Thyroid gland (tissue), 4 donors: ENCODE measurements at regions not wholly inside any gene's neighbourhood (a gene's known extent, or its start where the extent isn't known, plus 50 kb on each side); places are given as distances from the start of the nearest gene placed in this dataset.
"Not testable (repeated sequence)": the region's sequence is repeated elsewhere in the genome, so short reads cannot be mapped to it uniquely, and the experiment has no call there.

Source experiments
- DNase-seq, 2 donors: peaks; one replicate each; pipeline ENCODE4 v3.0.0-alpha.2; 2019
- H3K27ac ChIP-seq, 3 donors: fragments of 200-600 bp; sonication (generic); 1 replicate in 2 of 3; 2 replicates in 1 of 3; pipeline ENCODE4 v1.5.1; 2016 to 2019; ENCODE audit warnings: mild to moderate bottlenecking in 1 of 3, moderate library complexity in 1 of 3
- H3K27me3 ChIP-seq: fragments of 200-600 bp; sonication (generic); one replicate; pipeline ENCODE4 v1.5.1; 2019
- H3K36me3 ChIP-seq, 2 donors: fragments of 200-600 bp; sonication (generic); one replicate each; pipeline ENCODE4 v1.5.1; 2016 to 2019
- H3K4me1 ChIP-seq, 2 donors: fragments of 200-600 bp; sonication (generic); one replicate each; pipeline ENCODE4 v1.5.1; 2017 to 2019
- H3K4me3 ChIP-seq, 3 donors: fragments of 200-600 bp; sonication (generic); replicated peaks in 1 of 3; 1 replicate in 2 of 3; 2 replicates in 1 of 3; pipeline ENCODE4 v1.5.1; 2016; ENCODE audit warnings: mild to moderate bottlenecking in 1 of 3
- H3K9me3 ChIP-seq: fragments of 200-600 bp; sonication (generic); one replicate; pipeline ENCODE4 v1.5.1; 2017
- CTCF ChIP-seq, 6 experiments: fragments of 200-600 bp in 3 of 6; fragments of 450-650 bp in 3 of 6; sonication (generic) in 3 of 6; IDR thresholded peaks; one replicate each; pipeline ENCODE4 v1.5.1; 2016 to 2019; ENCODE audit warnings: antibody characterized with exemption in 6 of 6, mild to moderate bottlenecking in 2 of 6, inconsistent platforms in 1 of 6, moderate library complexity in 1 of 6
- POLR2A ChIP-seq, 2 donors: fragments of 450-650 bp; IDR thresholded peaks; one replicate each; pipeline ENCODE4 v1.6.1; 2017; ENCODE audit warnings: antibody characterized with exemption in 2 of 2, mild to moderate bottlenecking in 2 of 2, moderate library complexity in 1 of 2
- WGBS, 2 donors: methylation state at CpG; one replicate each; pipeline ENCODE4 v1.1.5; 2017; 5-methylcytosine and 5-hydroxymethylcytosine counted together
- intact Hi-C: fragments of 100-400 bp; cut with DNase I; formaldehyde crosslinking; loops from one replicate; pipeline ENCODE4 v1.15.1; 2023

- Histone ChIP-seq H3K27me3 (no peaks in the 10 kb centered on the region), H3K4me3 (no peak overlapping the region), H3K27ac (no peak overlapping the region), H3K9me3 (no peaks in the 10 kb centered on the region), H3K36me3 (no peaks in the 10 kb centered on the region), H3K4me1 (peaks cover 8 to 17% of the 10 kb centered on the region in 2 donors)
- no peak for DNase-seq
- TF ChIP-seq POLR2A (IDR thresholded peaks at IDR 0.05) (no peak), CTCF (IDR thresholded peaks at IDR 0.05) (no peak)
- WGBS, 2 donors = 69 to 73% methylated on average over 3 of the region's 3 CpGs
- intact Hi-C loops = no loop called here
Observed at GRCh38 chr18:49690312-49690711, 123.0 kb downstream of the ACAA2 start.

- intact Hi-C loops = no loop called here
Observed at GRCh38 chr18:49685231-49685942, 123.5 kb downstream of the LIPG start.

GRCh38 chr18:49682803-49683190 is 120.9 kb downstream of the LIPG start:
- H3K4me1 ChIP-seq, H3K9me3 ChIP-seq, H3K36me3 ChIP-seq, H3K27me3 ChIP-seq, DNase-seq, intact Hi-C loops, H3K27ac ChIP-seq, H3K4me3 ChIP-seq: not testable (repeated sequence)
- WGBS, 2 donors = 98 to 99% methylated on average over 3 of the region's 3 CpGs

More at GRCh38 chr18:49685231-49685942, 123.5 kb downstream of the LIPG start:
- 75 to 81% methylated on average over 6 of the region's 6 CpGs for WGBS, 2 donors
- Histone ChIP-seq H3K27me3 (no peaks in the 10 kb centered on the region), H3K4me1 (peaks cover 0 to 1% of the 10 kb centered on the region in 2 donors), H3K36me3 (no peaks in the 10 kb centered on the region), H3K4me3 (no peak overlapping the region), H3K27ac (no peak overlapping the region), H3K9me3 (no peaks in the 10 kb centered on the region)
- no peak for TF ChIP-seq POLR2A (IDR thresholded peaks at IDR 0.05)
- no peak for TF ChIP-seq CTCF (IDR thresholded peaks at IDR 0.05)
- no peak for DNase-seq

- Histone ChIP-seq H3K4me3 (no peak overlapping the region), H3K9me3 (no peaks in the 10 kb centered on the region), H3K4me1 (peaks cover 0 to 5% of the 10 kb centered on the region in 2 donors), H3K27ac (no peak overlapping the region), H3K27me3 (no peaks in the 10 kb centered on the region), H3K36me3 (no peaks in the 10 kb centered on the region)
- TF ChIP-seq POLR2A (IDR thresholded peaks at IDR 0.05) = no peak
- no peak for TF ChIP-seq CTCF (IDR thresholded peaks at IDR 0.05)
- no peak for DNase-seq
- intact Hi-C loops = no loop called here
- 93 to 95% methylated on average over 6 to 7 of the region's 8 CpGs for WGBS, 2 donors
Observed at GRCh38 chr18:49682173-49682802, 120.4 kb downstream of the LIPG start.

GRCh38 chr18:49681387-49681786 is 119.5 kb downstream of the LIPG start:
- 84 to 87% methylated on average over 4 of the region's 4 CpGs for WGBS, 2 donors

More at GRCh38 chr18:49681387-49681786, 119.5 kb downstream of the LIPG start:
- no peak for DNase-seq
- no peak overlapping the region for H3K4me3 ChIP-seq
- no peaks in the 10 kb centered on the region for H3K27me3 ChIP-seq
- intact Hi-C loops = no loop called here
- TF ChIP-seq POLR2A (IDR thresholded peaks at IDR 0.05) = no peak
- TF ChIP-seq CTCF (IDR thresholded peaks at IDR 0.05) = no peak
- no peaks in the 10 kb centered on the region for H3K9me3 ChIP-seq
- no peaks in the 10 kb centered on the region for H3K36me3 ChIP-seq
- no peak overlapping the region for H3K27ac ChIP-seq
- peaks cover 0 to 5% of the 10 kb centered on the region in 2 donors for H3K4me1 ChIP-seq
